Inflammatory macrophage treated with lipopolysaccharide for 4 hours (primary cell): ENCODE measurements at regions not wholly inside any gene's neighbourhood (a gene's known extent, or its start where the extent isn't known, plus 50 kb on each side); places are given as distances from the start of the nearest gene placed in this dataset.

Source experiments
- DNase-seq: peaks from one replicate; pipeline ENCODE4 v3.0.0-alpha.2; 2020

DNA sequence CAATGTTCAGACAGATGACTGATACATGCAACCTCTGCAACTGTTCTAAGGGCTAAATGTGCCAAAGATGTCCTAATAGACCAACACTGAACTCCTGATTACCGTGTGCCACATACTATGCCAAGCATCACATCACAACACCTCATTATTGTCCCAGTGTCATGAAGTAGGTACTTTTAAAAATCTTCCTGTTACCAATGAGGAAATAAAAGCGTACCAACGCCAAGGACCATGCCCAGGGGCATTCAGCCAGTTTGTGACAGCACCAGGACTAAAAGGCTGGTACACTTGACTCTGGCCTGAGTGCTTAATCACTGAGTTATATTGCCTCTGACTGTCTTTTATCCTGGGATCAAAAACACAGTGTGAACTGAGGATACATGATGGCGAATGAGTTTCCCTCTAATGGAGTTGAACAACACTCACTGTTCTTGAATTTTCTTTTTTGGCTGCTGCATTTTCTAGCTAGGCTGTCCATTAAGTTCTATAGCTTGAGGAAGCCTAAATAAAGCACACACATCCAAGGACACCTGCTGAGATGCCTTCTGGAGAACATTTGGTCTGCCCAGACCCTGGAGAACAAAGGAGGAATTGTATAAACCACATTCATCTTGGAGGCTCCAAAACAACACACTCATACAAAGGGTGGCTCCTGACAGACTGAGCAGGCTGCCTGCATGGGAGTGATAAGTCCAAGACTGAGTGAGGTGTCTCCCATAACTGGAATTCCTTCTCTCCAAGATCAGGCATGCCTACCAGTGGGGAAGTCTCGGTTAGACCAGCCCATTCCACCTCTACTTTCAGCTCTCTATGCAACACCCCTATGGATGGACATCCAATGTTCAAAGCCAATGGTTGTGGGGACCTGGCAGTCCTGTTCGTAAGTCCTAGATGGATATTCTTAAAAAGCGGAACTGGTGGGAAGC is 126.7 kb upstream of the PRICKLE2 start:
- DNase-seq: no peak

DNA sequence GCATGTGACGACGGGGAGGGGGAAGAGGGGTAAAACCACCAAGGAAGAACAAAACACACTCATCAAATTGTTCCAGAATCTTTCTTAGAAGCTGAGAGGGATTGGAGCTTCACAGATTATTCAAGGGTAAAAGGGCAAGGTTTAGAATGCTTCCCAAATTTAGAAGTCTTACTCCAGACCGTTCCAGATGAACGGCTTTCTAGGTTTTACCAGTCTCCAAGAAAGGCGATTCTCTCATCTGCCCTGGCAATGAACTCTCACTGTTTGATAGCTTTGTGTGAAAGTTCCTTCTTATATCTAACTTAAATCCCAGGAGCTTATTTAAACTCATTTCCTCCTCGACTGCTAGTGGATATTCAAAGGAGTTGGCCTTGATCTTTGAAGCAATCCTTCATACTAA is 124.3 kb upstream of the PRICKLE2 start:
- no peak for DNase-seq

DNA sequence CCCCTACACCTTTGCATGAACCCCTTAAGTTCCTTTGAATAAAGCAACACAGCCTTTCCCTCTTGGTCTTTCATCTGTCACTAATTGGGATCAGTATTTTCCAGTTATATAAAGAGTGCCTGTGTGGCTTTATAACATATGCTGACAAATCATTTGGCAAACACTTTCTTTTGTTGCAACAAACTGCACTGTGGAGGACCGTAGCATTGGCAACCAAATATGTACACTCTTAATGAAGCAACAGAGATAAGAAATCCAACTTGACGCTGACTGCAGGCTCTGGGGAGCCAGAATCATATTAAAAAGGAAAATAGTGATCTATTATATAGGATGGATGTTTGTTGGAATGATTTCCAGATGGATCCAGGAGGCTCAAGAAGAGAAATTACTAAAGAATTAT is 120.1 kb upstream of the PRICKLE2 start:
- DNase-seq: no peak

DNA sequence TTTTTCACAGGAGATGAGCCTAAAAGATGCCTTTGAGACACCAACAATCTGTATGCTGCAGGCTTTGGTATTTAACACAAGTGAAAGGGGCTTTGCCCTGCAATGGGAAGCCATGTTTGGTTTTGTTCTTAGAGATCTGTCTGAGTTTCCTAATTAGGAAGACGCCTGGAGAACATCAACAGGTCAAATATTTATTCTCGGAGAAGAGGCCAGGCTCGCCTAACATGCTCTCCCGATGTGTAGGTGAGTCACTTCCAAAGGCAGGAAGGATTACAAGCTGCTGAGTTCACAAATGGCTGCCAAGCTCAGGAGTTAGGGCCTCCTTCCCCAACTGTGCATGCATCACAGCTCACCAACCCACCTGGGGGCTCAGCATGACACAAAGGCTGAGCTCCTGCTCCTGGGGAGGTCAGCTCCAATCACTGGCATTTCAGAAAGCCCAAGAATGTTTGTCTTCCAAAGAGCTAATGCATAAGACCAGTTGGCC is 119.5 kb upstream of the PRICKLE2 start:
- no peak for DNase-seq

- no peak for DNase-seq
Observed at GRCh38 chr3:64343689-64344430, 118.6 kb upstream of the PRICKLE2 start.

DNA sequence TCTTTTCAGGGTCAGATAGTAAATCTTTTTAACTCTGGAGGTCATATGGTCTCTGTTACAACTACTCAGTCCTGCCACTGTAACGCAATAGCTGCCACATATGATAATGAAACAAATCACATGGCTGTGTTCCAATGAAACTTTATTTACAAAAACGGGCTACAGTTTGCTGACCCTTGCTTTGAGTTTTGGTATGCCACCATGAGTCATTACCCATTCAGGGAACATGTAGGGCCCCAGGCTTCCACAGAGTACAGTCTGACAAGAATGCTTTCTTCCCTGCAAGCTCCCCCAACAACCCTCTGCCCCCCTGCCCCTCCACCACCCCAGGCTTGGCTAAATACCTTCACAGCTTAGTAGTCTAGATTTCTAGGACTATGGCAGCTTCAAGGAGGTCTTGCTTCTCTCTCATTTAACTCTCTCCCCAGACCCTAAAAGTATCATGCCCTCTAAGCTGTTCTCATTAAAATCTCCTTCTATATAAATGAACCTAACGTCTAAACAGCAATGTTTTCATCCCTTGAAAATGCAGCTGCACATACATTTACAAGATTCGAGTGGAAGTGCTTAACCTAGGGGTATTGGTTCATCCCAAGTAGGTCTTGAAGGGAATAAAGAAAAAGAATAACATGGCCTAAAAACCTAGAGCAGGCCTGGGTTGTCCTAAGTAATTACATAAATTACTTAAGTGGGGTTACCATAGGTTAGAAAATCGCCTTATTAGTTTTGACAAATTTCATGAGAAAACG is 117.8 kb upstream of the PRICKLE2 start:
- no peak for DNase-seq

- DNase-seq: no peak
Observed at GRCh38 chr3:64341296-64341695, 116.0 kb upstream of the PRICKLE2 start.

GRCh38 chr3:64340641-64341101 is 115.4 kb upstream of the PRICKLE2 start:
- no peak for DNase-seq

GRCh38 chr3:64336488-64336887 is 111.2 kb upstream of the PRICKLE2 start:
- no peak for DNase-seq

GRCh38 chr3:64332459-64333350 is 107.4 kb upstream of the PRICKLE2 start:
- no peak for DNase-seq

GRCh38 chr3:64331605-64332004 is 106.3 kb upstream of the PRICKLE2 start:
- no peak for DNase-seq

- DNase-seq: no peak
Observed at GRCh38 chr3:64329037-64329436, 103.8 kb upstream of the PRICKLE2 start.

- DNase-seq: no peak
Observed at GRCh38 chr3:64327100-64327804, 102.0 kb upstream of the PRICKLE2 start.

DNA sequence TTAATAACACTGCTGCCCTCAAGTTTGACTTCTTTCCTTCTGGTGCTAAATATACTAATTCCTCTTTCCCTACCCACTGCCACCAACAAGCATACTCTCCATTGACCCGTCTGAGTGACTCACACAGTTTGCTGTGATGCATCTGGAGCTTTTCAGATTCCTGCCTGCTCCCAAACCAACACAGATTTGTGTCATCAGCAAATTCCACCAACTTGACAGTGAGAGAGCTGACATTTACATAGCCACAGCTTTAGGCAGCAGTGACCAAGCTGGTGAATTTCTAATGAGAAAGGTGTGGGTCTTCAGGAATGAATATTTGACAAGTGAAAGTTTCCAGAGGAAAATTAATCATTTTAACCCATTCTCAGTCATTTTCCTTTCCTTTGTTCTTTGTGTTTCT is 96.5 kb upstream of the PRICKLE2 start:
- no peak for DNase-seq

DNA sequence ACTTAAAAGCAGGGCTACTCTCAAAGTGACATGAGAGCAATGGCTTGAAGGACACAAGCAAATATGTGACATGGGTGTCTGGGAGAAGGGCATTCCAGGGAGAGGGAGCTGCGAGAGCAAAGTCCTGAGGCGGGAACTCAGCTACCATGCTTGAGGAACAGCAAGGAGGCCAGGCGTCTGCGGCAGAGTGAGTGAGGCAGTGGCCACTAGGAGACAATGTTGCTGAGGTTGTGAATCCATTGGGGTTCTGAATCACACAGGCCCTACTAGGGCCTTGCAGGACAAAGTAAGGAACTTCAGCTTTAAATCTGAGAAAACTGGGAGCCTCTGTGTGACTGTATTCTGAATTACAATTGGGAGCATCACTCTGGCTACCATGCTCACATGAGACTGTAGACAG is 94.1 kb upstream of the PRICKLE2 start:
- DNase-seq: no peak

GRCh38 chr3:64318668-64319271 is 93.5 kb upstream of the PRICKLE2 start:
- no peak for DNase-seq

- DNase-seq: no peak
Observed at GRCh38 chr3:64318001-64318400, 92.7 kb upstream of the PRICKLE2 start.

- no peak for DNase-seq
Observed at GRCh38 chr3:64316971-64317370, 91.7 kb upstream of the PRICKLE2 start.

DNA sequence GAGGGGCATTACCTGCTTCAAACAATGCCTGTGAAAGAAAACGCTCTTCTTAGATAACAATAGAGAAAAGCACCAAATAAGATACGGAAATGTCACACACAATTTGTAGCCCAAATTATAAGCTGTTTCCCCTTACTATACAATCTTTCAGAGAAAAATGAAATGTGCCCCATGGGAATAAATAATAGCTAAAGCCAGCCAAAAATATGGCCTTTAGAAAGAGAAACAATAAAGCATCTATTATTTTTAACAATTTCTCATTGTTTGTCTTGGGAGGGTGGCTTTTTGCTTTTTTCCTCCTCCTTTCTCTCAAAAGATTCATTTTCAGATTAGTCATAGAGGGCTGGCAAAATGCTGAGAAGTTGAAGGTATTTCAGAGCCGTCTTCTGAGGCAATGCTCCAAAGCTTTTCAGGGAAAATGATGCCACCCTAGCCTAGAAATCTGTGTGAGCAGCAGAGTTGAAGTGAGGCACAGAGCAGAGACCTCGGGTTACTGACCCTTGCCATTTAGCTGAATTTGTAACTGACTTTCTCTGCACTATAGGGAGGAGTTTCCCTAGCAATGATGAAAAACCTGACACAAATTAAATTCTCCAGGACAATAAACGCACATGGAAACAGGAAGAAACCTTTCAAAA is 86.3 kb upstream of the PRICKLE2 start:
- no peak for DNase-seq

DNA sequence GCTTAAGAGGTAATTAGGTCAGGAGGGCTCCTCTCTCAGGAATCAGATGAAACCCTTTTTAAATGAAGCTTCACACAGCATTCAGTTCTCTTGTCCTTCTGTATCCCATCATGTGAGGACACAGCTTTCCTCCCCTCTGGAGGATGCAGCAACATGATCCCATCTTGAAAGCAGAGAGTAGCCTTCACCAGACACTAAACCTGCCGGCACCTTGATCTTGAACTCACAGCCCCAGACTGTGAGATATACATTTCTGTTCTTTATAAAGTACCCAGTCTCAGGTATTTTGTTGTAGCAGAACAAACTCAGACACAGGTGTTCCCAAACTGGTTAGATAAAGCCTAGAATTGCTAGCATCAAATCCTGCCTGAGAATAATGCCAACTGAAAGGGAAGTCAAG is 83.7 kb upstream of the PRICKLE2 start:
- DNase-seq: no peak
